Lung microvascular endothelial cell (primary cell): ENCODE measurements at regions not wholly inside any gene's neighbourhood (a gene's known extent, or its start where the extent isn't known, plus 50 kb on each side); places are given as distances from the start of the nearest gene placed in this dataset.

Experiments
- DNase-seq, 2 donors: peaks; one replicate each; pipeline versions ENCODE4 v3.0.0 to v3.0.0-alpha.2; 2010; ENCODE audit warnings: low read depth in 2 of 2

DNA sequence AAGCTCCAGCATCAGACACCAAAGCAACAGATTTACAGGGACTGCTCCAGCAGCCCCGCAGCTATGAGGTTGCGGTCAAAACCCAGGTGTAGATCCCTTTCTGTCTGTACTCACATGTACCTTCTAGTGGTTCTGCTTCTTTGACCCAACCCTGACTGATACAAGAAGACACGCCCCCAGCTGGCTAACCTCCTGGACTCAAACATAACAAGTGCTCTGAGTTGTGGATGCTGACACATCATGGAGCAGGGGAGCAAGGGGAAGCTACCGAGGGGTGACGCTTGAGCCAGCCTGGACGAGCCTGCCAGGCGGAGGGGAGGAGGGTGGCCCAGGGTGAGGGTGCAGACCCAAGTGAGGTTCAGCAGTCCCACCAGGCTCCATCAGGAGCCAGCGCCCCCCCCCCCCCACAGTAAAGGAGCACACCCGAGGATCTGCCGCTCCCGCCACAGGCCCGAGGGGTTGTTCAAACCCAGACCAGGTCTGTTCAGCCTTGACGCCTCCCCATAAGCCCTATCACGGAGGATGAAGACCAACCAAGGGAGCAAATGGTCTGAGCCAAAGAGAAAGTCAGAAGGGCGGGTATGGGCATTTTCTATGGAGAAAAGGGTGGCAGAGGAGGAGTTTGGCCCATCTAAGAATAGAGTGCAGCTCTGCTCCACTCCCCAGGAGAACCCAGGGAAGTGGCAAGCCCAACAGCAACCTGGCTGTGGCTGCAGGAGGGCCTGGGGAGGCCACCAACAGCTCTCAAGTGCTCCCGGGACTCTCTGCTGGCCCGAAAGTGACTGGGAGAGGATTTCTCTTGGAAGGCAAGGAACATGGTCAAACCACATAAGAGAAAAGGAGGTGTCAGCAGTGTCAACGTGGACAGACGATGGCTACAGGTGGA lies 229.4 kb downstream of the BCL11B start:
- DNase-seq: no peak

DNA sequence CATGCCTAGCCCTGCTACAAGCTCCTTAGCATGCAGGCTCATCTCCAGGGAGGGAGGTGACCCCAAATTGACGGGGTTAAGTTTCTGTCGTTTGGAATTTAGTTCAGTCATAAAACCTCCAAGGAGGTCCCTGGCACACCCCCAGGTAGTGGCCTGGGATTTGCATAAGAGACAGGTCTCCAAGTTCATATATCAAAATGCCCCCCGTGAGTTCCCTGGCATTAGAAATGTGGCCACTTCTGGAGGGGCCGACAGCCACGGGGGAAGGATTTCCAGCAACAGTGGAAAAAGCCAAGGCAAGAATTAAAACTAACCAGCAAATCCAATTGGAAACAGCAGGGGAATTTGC lies 228.8 kb downstream of the BCL11B start:
- DNase-seq: no peak

DNA sequence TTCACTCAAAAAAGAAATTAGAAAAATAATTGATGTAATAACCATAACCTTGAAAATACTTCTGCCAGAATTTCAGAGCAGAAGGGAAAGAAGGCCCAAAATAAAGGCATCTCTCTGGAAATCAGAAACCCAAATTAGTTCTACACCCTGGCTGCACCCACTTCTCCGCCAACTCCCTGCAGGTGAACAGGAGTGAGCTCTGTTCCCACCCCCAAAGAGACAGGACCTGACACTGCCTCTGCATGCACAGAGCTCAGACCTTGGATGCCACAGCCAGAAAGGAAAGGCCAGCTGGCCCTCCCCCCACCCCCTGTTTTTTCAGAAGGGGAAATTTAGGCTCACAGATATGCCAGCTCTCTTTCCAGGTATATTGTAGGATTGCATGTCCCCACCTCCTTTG lies 228.2 kb downstream of the BCL11B start:
- no peak for DNase-seq

DNA sequence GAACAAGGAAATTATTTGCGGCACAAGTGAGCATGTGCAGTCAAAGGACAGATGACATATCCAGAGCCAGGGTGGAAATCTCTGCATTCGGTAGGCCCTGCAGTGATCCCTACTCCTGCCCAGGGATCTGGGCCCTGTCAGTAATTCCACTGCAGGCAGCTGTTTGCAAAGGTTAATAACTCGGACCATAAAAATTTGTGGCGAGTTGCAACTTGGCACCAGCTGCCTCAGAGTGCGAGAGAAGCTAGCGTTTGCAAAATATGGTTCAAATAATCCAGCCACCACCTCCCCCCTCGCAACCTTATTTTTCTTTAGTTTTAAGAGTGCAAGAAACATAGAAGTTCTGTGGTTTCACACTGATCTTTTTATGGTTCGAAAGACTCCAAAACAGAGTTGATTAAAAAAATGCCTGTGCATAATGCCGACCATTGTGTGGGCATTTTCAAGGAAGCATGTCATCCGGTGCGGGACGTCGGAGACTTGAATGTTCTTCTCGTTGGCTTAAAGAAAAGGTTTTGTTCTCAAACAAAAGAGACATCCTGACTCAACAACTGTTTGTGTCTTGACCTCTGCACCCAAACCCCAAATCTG lies 224.5 kb downstream of the BCL11B start:
- no peak for DNase-seq

DNA sequence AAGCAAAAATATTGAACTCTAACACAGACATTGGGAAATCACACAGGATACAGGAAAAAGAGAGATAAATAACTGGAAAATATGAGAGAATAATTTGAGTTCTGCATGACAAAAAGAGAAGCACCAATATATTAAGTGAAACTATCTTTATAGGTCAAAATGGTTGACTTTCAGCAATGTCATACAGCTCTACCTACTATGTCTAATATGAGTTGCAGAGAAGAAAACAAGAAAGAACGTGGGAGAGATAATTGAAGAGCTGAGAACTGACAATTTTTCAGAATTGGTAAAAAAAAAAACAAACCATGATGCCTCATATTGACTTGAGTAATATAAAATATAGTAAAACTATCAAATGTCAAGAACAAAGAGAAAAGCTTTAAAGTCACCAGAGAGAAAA lies 221.7 kb downstream of the BCL11B start:
- DNase-seq: no peak

DNA sequence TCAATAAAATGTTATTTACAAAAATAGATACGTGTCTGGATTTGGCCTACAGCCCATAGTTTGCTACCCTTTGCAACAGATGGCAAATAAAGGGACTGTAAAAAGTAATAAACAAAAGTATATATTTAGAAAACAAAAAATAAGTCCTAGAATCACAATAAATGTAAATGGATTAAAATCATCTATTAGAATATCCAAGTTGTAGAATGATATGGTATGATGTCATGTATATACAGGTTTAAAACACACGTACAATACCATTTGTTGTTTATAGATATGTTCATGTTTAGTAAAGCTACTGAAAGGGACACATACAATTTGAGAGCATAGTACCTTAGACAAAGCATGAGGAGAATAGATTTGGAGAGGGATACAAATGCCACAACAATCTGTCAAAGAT lies 219.5 kb downstream of the BCL11B start:
- DNase-seq: no peak

DNA sequence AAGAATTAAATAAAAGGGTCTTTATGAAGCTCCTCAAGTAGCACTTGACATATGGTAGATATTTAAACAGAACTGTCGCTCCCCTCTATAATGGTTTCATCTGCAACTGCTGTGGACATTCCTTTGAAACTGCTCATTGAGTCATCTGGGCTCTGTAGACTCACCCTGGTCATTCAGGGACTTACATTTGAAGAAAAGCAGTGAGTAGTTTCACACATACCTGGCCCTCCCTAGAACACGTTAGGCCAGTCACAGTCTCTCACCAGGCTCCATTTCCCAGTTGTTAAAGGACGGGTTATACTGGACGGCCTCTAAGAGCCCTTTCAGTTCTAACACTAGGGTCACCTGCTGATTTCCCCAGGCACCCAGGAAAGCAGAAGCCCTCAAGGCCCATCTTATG lies 217.0 kb downstream of the BCL11B start:
- no peak for DNase-seq

DNA sequence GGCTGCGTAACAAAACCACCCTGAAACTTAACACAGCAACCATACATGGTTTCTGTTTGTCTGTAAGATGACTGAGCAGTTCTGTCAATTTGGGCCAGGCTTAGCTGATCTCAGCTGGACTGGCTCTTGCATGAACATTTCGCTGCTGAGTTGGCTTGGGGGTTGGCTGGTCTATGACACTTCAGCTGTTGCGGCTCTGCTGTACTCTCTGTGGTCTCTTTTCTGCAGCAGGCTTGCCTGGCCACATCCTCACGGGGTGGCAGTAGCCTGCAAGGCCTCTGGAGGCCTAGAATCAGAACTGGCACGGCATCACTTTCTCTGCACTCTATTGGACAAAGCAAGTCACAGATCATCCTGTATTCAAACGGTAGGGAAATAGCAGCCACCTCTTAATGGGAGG lies 216.2 kb downstream of the BCL11B start:
- no peak for DNase-seq

DNA sequence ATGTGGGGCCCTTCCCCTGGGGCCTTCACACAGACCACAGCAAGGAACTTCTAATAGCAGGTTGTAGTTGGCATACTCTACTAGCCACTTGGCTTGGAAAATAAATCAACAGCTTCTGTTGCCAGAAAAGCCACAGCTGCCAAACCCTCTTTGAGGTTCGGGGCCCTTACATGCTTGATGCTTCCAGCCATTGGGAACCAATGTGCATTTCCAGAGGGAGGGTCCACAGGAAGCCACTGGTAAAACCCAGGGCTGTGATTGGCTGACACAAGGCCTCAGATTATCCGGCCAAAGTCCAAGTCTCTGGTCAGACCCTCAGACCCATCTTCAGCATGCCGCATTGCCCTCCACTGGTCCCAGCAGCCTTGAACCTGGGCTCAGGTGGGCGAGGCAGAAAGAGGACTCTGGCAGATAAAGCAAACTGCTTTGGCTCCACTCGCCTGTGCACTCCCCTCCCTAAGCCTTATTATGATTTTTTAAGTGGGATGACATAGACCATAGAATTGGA lies 214.4 kb downstream of the BCL11B start:
- DNase-seq: no peak

DNA sequence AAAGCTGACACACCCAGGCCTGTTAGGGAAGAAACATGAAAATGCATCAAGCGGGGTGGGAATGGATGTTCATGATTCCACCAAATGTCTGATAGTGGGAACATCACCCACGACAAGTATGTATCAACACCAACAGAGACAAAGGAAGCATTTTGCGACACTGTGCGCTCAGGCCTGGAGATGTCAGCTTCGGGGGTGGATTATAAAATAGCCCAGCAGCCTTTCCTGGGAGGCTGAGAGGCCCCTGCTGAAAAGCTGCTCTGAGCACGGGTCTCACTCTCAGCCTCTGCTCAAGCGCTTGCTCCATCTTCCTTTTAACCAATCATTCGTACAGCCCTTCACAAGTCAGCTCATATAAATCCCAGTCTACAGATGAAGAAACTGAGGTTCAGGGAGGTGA lies 213.5 kb downstream of the BCL11B start:
- DNase-seq: no peak

DNA sequence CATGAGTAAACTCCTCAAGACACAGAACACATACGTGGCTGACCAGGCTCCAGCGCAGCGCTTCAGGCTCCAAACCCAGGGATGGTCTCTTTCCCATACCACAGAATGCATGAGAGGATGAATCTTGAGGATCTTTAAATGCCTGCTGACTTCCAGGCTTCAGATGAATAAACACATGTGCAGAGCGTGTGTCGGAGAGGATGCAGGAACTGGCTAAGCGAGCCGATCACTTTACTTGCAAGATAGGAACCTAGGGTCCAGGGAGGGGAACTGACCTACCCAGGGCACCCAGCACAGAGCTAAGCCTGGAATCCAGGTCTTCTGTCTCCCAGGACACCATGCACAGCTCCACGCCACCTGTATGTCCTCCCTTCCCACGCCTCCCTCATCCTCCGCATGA lies 209.8 kb downstream of the BCL11B start:
- no peak for DNase-seq

DNA sequence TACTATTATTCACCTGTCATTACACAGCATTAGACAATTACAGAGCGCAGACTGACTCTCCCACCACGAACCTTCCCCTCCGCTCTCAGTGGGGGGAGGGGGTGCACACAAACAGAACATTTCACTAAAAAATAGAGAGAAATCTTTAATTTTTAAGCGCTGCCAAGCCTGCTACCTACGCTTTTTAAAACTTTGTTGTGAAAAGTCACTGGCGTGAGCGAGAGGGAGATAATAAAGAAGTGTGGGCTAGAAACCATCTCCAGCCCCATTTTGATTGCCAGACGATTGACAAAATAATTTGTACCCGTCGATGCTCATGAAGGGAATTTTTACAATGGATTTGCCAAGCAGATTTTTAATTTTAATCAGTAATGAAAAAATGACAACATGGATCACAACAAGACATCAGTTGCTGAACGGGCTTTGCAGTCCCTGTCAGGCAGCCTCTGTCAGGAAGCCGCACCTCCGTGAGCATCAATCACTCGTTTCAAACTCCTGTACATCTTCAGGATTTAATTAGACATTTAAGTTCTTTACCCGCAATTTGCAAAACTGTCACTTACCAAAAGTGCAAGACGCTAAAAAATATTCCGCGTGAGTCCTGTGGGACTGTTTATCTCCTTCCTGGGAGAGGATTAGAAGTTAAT lies 209.1 kb downstream of the BCL11B start:
- DNase-seq: no peak

DNA sequence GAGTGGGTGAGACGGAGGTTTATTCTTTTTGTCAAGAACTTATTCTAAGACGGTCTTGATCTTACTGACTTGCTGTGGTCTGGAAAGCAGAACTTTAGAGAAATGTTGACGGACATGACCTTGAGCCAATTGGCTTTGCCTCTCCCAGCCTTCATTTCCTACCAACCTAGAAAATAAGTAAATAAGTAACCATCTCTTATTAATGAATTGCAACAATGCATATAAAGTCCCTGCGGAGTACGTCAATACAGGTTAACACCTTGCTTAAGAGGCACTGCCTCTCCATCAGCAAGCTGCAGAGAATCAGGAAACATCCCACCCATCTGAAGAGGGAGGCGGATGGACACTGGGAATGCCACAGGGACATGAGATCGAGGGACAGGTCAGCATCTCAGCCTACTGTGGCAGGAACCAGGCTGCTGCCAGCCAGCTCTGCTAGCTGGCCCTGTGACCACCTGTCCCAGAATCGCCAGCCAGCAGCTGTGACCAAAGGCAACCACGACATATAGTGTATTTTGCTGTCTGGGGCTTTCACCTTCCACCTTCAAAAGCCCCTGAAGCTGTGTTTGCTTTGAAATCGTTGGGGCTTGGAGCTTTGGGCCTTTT lies 208.3 kb downstream of the BCL11B start:
- DNase-seq: no peak

DNA sequence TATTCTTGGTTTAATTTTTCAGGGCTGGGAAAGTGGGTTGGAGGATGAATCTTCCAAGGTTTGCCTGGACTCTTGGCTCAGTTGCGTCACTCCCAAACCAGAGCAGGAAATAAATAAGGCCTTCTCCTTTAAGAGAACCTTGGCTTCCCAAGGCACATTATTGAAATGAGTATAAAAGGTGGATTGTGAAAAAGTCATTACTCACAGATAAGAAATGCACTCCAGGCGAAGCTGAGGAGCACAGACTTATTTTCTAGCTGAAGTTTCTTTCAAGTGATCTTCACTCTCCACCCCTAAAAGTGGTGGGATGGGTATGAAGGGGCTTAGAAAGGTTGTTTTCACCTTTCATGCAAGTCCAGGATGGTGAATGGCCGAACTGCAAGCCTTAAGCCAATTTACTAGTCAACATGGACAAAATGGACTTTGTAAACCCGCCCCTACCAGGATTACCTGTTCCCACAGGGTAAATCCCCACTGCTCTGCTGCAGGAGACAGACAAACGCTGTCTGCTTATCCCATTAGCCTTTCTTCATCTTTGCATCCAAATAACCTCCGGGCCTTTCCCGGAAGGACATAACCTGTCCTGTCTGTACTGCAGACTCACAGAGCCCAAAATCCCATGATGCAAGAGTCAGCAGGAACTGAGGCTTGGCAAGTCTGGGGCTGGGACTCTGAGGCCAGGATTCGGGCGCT lies 207.6 kb downstream of the BCL11B start:
- DNase-seq: no peak

DNA sequence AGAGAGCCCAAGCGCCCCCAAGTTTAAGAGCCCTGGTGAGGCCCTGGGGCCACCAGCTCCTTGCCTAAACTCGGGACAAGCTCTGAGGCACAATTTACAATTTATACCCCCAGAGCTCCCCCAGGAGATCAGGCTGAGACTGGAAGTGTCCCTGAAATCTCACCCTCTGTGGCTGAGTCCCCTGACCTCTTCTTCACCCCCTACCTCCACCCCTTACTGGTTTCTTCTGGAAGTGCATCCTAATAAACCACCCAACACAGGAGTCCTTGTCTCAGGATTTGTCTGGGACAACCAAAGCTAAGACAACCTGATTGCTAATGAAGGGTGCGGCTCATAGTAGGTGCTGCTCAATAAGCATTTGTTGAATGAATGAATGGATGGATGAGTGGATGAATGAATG lies 206.4 kb downstream of the BCL11B start:
- DNase-seq: no peak

DNA sequence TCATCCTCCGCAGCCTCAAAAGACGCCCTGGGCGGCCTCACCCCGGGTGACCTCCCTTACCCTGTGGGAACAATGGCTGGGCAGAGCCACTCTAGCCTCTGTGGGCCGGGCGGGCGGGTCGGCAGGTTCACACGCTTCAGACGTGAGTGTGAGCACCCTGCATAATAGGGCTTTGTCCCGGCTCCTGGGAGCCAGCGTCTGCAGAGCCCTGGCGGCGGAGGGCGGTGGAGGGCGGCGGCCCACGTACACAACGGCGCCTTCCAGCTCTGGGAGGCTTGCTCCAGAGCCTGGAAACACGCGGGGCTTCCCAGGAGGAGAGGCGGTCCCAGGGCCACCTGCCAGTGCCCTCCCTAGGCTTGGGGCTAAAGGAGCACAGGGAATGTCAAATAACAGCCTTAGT lies 205.6 kb downstream of the BCL11B start:
- no peak for DNase-seq

DNA sequence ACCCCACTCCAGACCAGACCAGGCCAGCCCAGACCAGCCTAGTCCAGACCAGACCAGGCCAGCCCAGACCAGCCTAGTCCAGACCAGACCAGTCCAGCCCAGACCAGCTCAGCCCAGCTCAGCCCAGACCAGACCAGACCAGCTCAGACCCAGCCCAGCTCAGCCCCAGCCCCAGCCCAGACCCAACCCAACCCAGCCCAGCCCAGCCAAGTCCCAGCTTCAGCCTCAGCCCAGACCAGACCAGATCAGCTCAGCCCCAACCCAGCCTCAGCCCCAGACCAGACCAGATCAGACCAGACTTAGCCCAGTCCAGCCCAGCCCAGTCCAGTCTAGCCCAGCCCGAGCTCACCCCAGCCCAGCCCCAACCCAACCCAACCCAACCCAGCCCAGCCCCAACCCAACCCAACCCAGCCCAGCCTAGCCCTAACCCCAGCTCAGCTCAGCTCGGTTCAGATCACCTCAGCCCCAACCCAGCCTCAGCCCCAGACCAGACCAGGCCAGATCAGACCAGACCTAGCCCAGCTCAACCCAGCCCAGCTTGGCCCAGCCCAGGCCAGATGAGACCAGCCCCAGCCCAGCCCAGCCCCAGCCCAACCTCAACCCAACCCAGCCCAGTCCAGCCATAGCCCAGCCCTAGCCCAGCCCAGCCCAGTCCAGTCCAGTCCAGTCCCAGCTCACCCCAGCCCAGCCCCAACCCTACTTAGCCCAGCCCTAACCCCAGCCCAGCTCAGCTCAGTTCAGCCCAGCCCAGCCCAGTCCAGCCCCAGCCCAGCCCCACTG lies 204.7 kb downstream of the BCL11B start:
- no peak for DNase-seq

DNA sequence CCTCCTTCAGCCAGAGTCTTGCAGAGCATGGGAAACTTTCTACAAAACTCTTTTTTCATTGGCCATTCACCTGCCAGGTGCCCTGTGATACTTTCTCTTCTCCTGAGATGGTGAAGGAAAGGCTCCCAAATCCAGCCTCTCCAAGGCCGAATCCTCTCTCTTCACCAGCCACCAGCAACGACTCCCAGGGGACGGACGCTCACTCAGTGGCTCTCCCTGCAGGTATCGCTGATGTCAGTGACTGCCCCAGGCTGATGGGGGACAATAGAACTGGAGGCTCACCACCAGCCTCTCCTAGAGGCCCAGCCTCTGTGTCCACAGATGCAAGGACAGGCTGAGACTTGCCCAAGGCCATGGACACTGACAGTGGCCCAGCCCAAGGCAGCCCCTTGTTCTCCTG lies 204.1 kb downstream of the BCL11B start:
- DNase-seq: no peak

DNA sequence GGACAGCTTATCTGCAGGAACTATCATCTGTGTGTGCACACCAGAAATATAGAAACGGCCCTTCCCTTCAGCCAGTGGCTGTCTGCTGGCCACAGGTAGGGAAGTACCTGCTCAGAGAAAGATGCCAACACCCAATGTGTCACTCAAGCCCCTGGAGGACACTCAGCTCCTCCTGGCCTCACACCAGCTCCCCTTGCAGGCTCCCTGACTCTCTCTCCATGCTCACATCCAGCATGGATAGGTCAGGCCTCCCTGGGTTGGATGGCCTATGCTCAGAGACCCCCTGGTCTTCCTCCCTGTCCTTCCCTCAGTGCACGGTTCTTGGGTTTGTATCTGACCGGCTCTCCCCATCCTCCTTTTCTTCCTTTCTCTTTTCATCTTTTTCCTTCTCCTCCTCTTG lies 202.1 kb downstream of the BCL11B start:
- DNase-seq: no peak

DNA sequence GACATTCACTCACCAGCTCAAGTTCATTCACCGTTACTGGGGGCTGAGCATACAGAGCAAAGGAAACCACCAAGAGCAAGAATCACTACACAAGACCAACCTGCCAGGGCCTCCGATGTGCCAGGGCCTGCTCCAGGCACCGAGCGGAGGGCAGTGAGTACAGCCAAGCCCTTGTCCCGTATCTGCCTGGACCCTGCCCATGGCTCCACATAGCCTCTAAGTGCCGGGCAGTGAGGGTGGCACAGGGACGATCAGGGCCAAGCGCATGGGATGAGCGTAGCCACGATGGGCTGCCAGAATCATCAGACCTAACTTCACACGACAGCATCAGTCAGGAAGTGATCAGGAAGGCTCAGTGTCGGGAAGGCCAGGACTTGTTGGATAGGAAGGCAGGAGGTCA lies 199.6 kb downstream of the BCL11B start:
- DNase-seq: no peak

DNA sequence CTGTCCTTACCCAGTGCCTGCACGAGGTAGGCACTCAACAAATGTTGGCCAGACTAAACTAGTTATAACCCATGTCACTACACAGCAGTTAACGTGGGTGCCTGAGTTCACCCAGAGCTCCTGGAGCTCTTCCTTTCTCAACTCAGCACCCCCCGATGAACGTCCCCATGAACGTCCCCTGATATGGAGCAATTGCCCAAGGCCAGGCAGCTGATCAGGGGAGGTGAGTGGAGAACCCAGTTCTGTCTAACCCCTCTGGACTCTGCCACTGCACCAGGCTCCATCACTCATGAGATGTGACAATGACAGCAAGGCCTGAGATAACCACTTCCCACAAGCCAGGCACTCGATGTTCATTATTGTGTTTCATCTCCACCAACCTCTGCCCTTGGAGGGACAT lies 199.0 kb downstream of the BCL11B start:
- no peak for DNase-seq
